ENCODE measurements at regions not wholly inside any gene's neighbourhood (a gene's known extent, or its start where the extent isn't known, plus 50 kb on each side); places are given as distances from the start of the nearest gene placed in this dataset.
A peak's percentile ranks its signal among the peaks of the same experiment; 100 is the strongest.

DNA sequence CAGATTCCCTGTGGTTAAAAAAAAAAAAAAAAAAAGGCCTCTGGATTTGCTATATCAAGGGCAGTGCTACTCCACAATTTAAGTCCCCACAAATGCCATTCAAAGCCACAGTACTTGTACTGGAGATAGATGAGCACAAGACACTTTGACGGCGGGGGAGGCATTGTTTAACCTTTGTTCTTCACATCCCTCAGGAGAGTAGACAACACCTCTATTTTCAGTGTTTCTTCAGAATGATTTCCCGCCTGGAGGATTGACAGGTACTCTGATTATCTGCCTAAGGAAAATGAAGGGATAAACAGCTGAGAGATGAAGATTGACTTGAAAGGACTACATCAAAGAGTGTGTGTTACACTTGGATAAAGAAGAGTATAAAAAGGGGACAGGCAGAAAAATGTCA lies 58.7 kb downstream of the OTOL1 start:
- no peak for DNase-seq (ENCODE audit: low read depth in 2 of 2)

- no peak for DNase-seq (ENCODE audit: low read depth in 2 of 2)
Observed at GRCh38 chr3:161556533-161556932, 59.9 kb downstream of the OTOL1 start.

DNA sequence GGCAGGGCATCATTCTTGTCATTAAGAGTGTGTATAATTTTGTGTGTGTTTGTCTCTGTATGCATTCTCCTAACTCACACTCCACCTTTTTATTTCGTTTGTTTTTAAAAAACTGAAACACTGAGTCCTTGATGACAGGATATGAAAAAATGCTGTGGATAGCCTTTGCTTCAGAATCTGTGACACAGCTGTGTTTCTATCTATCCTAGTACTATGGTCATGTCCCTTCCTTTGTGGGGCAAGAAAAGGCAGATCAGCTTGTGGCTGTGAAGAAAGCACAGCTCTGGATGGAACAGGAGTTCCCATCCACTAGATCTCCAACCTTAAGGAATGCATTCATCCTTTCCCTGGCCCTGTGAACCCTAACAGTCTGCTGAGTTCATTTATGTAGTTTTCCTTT lies 60.3 kb downstream of the OTOL1 start:
- no peak for DNase-seq (ENCODE audit: low read depth in 2 of 2)

- DNase-seq (ENCODE audit: low read depth in 2 of 2): no peak
Observed at GRCh38 chr3:161557445-161558150, 61.0 kb downstream of the OTOL1 start.

GRCh38 chr3:161558236-161558635 lies 61.6 kb downstream of the OTOL1 start:
- DNase-seq (ENCODE audit: low read depth in 2 of 2): no peak

DNA sequence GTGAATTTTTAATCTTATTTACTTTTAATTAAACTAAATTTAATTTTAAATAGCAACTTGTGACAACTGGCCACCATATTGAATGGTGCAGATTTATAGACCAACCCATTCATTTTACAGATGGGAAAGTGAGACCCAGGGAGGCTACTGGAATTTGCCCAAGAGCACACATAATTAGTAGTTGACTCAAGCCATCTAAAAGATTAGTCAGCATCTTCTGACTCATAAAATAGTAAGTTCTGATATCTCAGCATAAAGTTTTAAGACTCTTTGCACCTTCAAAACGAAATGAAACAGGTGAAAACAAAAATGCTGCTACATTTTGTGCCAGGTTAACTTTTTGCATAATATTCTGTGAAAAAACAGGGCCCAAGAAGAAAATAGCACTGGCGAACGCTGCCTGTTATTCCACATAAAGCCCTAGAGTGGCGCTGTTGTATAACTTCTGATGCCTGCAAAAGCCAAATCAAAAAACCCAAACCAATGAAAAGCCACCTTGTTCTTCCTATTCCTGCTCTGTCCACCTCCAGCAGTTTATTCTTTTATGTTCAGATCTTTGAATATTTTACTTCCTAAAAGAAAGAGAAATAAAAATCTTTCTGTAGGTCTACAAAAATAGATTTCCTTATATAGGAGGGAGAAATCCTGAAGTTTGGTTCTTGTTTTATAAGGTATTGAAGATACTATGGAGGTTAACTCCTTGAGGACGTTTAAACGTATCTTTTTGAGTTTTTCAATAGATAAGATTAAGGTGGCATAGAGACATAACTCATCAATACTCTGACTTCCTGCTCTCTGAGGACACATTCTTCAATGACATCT lies 62.8 kb downstream of the OTOL1 start:
- DNase-seq (ENCODE audit: low read depth in 2 of 2): no peak

DNA sequence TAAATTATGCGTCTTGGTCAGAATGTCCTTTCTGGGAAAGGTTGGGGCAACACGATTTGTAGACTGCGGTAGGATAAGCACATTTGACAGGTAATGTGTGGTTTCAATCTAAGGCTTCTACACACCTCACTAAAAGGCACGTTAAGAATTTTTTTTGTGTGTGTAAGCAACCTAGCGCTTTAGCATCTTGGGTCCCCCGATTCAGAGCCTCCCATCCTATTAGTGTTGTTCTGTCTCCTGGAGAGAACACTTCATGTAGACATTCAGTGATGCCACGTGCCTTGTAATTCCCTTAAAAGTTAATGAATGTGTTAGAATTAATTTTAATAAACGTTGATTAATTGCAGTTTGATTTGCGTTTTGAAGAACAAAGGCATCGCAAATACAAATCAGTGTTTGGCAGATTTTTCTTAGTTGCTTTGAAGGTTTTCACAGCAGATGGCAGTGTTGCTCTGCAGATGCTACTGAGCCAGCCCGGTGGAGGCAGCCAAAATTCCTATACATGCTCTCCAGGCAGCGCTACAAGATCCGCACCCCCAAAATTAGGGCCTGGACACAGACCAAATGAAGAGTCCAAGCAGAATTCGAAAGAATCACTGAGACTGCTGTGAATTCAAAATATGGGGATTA lies 63.5 kb downstream of the OTOL1 start:
- DNase-seq (ENCODE audit: low read depth in 2 of 2): peak in 1 of 2 experiments; percentile 3

- no peak for DNase-seq (ENCODE audit: low read depth in 2 of 2)
Observed at GRCh38 chr3:161567577-161568361, 71.2 kb downstream of the OTOL1 start.

DNA sequence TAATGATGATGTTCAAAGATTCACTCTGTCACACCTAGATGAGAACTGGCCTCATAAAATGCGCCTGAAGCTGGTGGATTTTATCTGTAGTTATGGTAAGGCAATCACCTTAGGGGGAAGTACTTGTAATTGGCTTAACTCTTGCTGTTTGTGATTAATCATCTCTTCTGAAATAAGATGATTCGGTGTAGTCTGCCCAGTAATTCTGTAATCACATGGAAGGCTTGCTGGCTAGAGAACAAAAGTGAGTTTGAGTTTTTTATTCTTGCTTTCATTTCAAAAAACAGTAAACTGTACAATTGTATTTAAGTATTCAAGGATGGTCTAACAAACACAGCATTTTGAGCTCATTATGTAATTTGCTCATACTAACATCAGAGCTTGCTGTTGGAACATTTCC lies 72.1 kb downstream of the OTOL1 start:
- no peak for DNase-seq (ENCODE audit: low read depth in 2 of 2)

DNA sequence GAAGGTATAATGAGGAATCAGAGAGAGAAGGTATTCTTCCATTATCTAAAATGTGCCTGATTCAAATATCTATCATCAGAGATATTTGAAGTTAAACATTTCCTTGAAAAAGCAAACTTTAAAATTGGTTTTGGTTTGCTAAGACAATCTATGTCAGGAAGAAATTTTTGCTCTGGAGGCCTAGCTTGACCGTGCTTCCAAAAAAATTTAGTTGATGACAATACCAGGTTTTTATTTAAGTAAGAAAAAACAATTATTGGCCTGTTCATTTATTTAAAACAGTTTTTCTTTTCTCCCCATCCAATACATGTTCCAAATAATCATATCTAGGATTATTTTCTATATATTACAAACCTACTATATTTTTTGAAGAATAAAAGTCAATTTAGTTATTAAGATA lies 75.3 kb downstream of the OTOL1 start:
- DNase-seq (ENCODE audit: low read depth in 2 of 2): no peak

DNA sequence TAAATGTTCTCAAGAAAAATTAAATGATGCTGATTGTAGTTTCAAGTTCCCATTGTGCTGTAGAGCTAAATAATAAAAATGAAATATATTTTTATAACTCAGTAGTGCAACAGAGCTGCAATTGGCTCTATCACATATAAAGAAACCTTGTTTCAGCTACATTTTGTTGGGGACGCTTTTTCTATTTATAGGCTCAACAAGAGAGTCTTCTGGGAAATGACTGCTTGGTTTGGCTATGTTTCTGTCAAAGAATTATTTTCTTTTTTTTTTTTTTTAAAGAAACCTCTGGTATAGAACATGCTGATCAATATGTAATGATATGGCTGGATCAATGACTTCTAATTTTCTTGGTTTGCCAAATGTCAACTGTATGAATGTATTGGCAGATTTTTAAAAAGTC lies 76.5 kb downstream of the OTOL1 start:
- no peak for DNase-seq (ENCODE audit: low read depth in 2 of 2)

GRCh38 chr3:161575901-161576300 lies 79.3 kb downstream of the OTOL1 start:
- no peak for DNase-seq (ENCODE audit: low read depth in 2 of 2)

DNA sequence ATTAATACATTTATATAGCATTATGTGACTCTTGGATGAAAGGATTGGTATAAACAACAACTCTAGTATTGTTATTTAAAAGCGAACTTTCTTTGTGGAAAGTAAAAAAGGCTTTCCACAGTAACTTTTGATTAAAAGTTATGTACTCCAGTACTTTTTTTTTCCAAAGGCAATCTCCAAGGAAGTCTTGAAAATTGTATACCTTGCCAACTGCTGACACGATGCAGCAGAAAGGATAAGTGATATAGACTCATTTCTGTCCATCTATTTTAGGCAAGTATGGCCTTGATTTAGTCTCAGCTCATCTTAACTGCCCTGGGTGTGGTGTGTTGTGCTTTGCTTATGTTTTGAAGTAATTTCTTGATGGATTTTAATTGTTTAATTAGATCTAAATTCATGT lies 79.7 kb downstream of the OTOL1 start:
- no peak for DNase-seq (ENCODE audit: low read depth in 2 of 2)

GRCh38 chr3:161576714-161577510 lies 80.3 kb downstream of the OTOL1 start:
- no peak for DNase-seq (ENCODE audit: low read depth in 2 of 2)

GRCh38 chr3:161577662-161578061 lies 81.1 kb downstream of the OTOL1 start:
- DNase-seq (ENCODE audit: low read depth in 2 of 2): no peak

DNA sequence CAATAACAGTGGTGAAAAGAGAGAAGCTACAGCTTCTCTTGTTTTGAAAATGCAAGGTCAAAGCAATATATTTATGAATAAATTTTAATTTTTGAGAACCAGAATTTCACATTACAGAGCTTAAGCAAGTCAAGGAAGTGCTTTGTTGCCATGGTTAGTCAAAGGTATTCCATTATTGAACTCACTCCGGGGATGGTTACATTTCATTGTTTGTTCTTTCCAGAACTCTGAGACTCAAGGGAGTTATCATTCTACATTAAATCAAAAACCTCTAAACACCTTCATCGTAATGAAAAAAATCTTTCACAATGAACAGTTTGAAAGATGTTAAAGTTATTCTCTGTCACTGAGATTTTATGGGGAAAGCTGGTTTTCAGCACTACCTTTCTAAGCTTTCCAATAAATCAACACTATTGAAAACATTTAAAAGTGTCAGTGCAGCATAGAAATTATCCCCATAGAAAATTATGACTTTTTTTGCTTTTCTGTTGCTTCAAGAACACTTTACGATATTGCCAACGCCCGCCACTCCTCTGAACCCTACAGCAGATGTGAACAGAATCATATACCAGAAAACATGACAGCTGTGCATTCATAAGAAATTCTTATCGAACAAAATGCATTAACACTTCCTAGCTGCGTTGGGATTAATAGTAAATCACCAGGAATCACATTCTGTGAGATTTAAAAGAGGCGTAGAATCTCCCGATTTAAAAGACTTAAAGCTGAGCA lies 83.0 kb downstream of the OTOL1 start:
- no peak for DNase-seq (ENCODE audit: low read depth in 2 of 2)

GRCh38 chr3:161585922-161586321 lies 89.3 kb downstream of the OTOL1 start:
- no peak for DNase-seq (ENCODE audit: low read depth in 2 of 2)

DNA sequence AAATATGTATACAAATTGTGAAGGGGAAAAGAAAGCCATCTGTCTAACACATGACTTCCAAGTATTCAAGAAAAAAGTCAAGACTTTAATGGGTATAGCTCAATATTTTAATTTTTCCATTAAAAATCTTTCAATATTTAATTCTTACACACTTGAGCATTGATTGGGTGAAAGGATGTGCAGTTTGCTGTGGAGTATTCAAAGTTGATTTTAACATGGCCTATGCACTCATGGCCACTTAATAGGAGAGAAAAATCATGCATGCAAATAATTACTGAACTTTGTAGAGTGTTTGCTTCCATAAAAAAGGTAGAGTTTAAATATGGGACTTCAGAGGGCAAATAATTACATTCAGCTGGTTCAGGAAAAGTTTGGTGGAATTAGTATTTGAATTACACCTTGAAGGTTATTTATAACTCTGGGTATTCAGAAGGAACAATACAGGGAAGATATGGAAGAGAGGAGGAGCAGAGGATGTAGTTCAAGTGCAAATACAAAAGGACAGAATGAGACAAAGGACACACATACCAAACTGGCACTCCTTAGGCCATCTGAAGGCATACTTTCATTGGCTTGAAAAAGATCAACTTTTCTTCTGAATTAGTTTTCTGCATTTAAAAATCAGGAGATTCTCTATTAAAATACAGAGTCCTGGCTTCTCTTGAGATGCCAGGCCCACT lies 90.1 kb downstream of the OTOL1 start:
- DNase-seq (ENCODE audit: low read depth in 2 of 2): no peak

DNA sequence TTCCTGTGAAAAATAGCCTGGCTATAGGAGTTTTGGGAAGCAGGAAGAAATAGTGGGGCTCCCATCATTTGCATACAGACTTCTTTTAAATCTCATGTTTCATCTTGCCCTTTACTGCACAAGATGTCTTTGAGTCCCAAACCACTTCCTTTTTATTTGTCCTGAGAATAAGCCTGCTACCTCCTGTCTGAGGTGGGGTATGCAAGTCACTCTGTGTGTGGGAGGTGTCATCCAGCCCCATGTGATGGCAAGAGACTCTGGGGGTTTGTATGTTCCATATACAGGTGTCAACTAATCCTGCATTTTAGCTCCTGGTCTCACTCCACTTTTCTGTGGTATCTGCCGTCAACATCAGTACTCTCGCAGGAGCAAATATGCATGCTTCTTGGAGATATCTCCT lies 102.0 kb downstream of the OTOL1 start:
- no peak for DNase-seq (ENCODE audit: low read depth in 2 of 2)

DNA sequence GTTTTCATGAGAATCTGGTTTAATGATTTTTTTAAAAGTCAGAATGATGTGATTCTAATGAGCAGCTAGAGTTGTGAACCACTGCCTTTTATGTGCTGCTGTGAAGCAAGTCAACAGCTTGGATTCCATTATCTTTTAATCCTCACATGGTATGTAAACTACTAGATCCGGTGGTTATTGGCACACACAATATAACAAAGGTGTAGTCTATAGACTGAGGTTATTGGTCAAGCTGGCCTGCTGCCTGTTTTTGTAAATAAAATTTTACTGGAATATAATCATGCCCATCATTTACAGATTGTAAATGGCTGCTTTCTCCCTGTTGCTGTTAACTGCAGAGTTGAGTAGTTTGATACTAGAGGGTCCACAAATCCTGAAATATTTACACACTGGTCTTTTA lies 103.1 kb downstream of the OTOL1 start:
- DNase-seq (ENCODE audit: low read depth in 2 of 2): no peak
